ENCODE measurements at regions not wholly inside any gene's neighbourhood (a gene's known extent, or its start where the extent isn't known, plus 50 kb on each side); places are given as distances from the start of the nearest gene placed in this dataset.

- TF ChIP-seq CTCF (IDR thresholded peaks at IDR 0.05; ENCODE audit: low read depth, low read length, poor library complexity, severe bottlenecking), result no peak
- TF ChIP-seq EZH2phosphoT487 (IDR thresholded peaks at IDR 0.05; ENCODE audit: borderline replicate concordance, low read length), result no peak
Measured at GRCh38 chr11:88017666-88018065, 157.6 kb downstream of the RAB38 start.
